ENCODE measurements at regions not wholly inside any gene's neighbourhood (a gene's known extent, or its start where the extent isn't known, plus 50 kb on each side); places are given as distances from the start of the nearest gene placed in this dataset.
"Not testable (repeated sequence)": the region's sequence is repeated elsewhere in the genome, so short reads cannot be mapped to it uniquely, and the experiment has no call there.

GRCh38 chr13:50277127-50277526 is 261.9 kb downstream of the KCNRG start:
- no peak for DNase-seq

GRCh38 chr13:50277906-50278305 is 262.7 kb downstream of the KCNRG start:
- DNase-seq: no peak

GRCh38 chr13:50280441-50280937 is 265.2 kb downstream of the KCNRG start:
- DNase-seq: no peak

GRCh38 chr13:50282016-50282415 is 266.8 kb downstream of the KCNRG start:
- no peak for DNase-seq

GRCh38 chr13:50283017-50283416 is 267.8 kb downstream of the KCNRG start:
- DNase-seq: no peak

- DNase-seq: no peak
Measured at GRCh38 chr13:50284540-50284939, 269.3 kb downstream of the KCNRG start.

GRCh38 chr13:50285283-50285682 is 270.0 kb downstream of the KCNRG start:
- no peak for DNase-seq

GRCh38 chr13:50286324-50286723 is 271.1 kb downstream of the KCNRG start:
- no peak for DNase-seq

- no peak for DNase-seq
Measured at GRCh38 chr13:50290186-50290585, 274.9 kb downstream of the KCNRG start.

- no peak for DNase-seq
Measured at GRCh38 chr13:50291611-50292010, 276.4 kb downstream of the KCNRG start.

GRCh38 chr13:50292081-50292480 is 276.8 kb downstream of the KCNRG start:
- DNase-seq: no peak

- DNase-seq: not testable (repeated sequence)
Measured at GRCh38 chr13:50294425-50294824, 279.2 kb downstream of the KCNRG start.

- no peak for DNase-seq
Measured at GRCh38 chr13:50299546-50300249, 284.5 kb downstream of the KCNRG start.

GRCh38 chr13:50303963-50304721 is 288.9 kb downstream of the KCNRG start:
- DNase-seq: no peak

GRCh38 chr13:50306156-50306555 is 290.9 kb downstream of the KCNRG start:
- DNase-seq: no peak

GRCh38 chr13:50309318-50309717 is 294.1 kb downstream of the KCNRG start:
- DNase-seq: no peak

GRCh38 chr13:50309882-50310594 is 294.8 kb downstream of the KCNRG start:
- DNase-seq: no peak

GRCh38 chr13:50310734-50311133 is 295.5 kb downstream of the KCNRG start:
- no peak for DNase-seq

GRCh38 chr13:50318887-50319286 is 303.6 kb downstream of the KCNRG start:
- DNase-seq: no peak

GRCh38 chr13:50319635-50320255 is 304.5 kb downstream of the KCNRG start:
- no peak for DNase-seq

- no peak for DNase-seq
Measured at GRCh38 chr13:50320271-50320862, 305.1 kb downstream of the KCNRG start.

GRCh38 chr13:50322006-50322405 is 306.8 kb downstream of the KCNRG start:
- DNase-seq: no peak
